Trophoblast cell (in vitro differentiated cells and primary cell): ENCODE measurements at regions not wholly inside any gene's neighbourhood (a gene's known extent, or its start where the extent isn't known, plus 50 kb on each side); places are given as distances from the start of the nearest gene placed in this dataset.
A peak's percentile ranks its signal among the peaks of the same experiment; 100 is the strongest.

Source experiments
- DNase-seq, 2 donors: peaks; one replicate each; pipeline ENCODE4 v3.0.0-alpha.2; 2016
- H2AFZ ChIP-seq: 2 replicates; pipeline ENCODE4 v1.6.1; 2013; ENCODE audit warnings: low read length, moderate library complexity, mild to moderate bottlenecking; ENCODE audit not compliant: insufficient read depth, poor library complexity
- H2AK5ac ChIP-seq: 2 replicates; pipeline ENCODE4 v1.6.1; 2013; ENCODE audit warnings: mild to moderate bottlenecking, low read length
- H2BK120ac ChIP-seq: 2 replicates; pipeline ENCODE4 v1.6.1; 2013; ENCODE audit warnings: low read length, mild to moderate bottlenecking, moderate library complexity; ENCODE audit not compliant: insufficient read depth, poor library complexity
- H2BK12ac ChIP-seq: 2 replicates; pipeline ENCODE4 v1.6.1; 2013; ENCODE audit warnings: mild to moderate bottlenecking, low read length, moderate library complexity
- H2BK5ac ChIP-seq: 2 replicates; pipeline ENCODE4 v1.6.1; 2013; ENCODE audit warnings: low read length, low read depth, moderate library complexity, mild to moderate bottlenecking; ENCODE audit not compliant: poor library complexity
- H3K14ac ChIP-seq: 2 replicates; pipeline ENCODE4 v1.6.1; 2013; ENCODE audit warnings: mild to moderate bottlenecking, low read length
- H3K18ac ChIP-seq: 2 replicates; pipeline ENCODE4 v1.6.1; 2013; ENCODE audit warnings: mild to moderate bottlenecking, low read length
- H3K23ac ChIP-seq: 2 replicates; pipeline ENCODE4 v1.6.1; 2013; ENCODE audit warnings: low read length
- H3K27ac ChIP-seq: 2 replicates; pipeline ENCODE4 v1.5.1; 2013; ENCODE audit warnings: low read depth, mild to moderate bottlenecking, inconsistent platforms, low read length, moderate library complexity
- H3K27me3 ChIP-seq: 2 replicates; pipeline ENCODE4 v1.6.1; 2013; ENCODE audit warnings: inconsistent platforms, mild to moderate bottlenecking, low read length, moderate library complexity; ENCODE audit not compliant: insufficient read depth
- H3K36me3 ChIP-seq, 2 experiments: 1 replicate in 1 of 2; 2 replicates in 1 of 2; pipeline ENCODE4 v1.6.1; 2013; ENCODE audit warnings: low read length in 2 of 2, mild to moderate bottlenecking in 2 of 2, moderate library complexity in 1 of 2; ENCODE audit not compliant: insufficient read depth in 2 of 2, control insufficient read depth in 1 of 2
- H3K4ac ChIP-seq: 2 replicates; pipeline ENCODE4 v1.6.1; 2013; ENCODE audit warnings: low read depth, mild to moderate bottlenecking, low read length, moderate library complexity
- H3K4me1 ChIP-seq, 2 experiments: 1 replicate in 1 of 2; 2 replicates in 1 of 2; pipeline ENCODE4 v1.6.1; 2013; ENCODE audit warnings: low read length in 2 of 2, mild to moderate bottlenecking in 2 of 2, moderate library complexity in 1 of 2; ENCODE audit not compliant: insufficient read depth in 2 of 2, control insufficient read depth in 1 of 2
- H3K4me2 ChIP-seq: 2 replicates; pipeline ENCODE4 v1.6.1; 2013; ENCODE audit warnings: inconsistent platforms, mild to moderate bottlenecking, low read length, moderate library complexity
- H3K4me3 ChIP-seq: 2 replicates; pipeline ENCODE4 v1.5.1; 2013; ENCODE audit warnings: mild to moderate bottlenecking, low read depth, low read length, inconsistent platforms
- H3K79me1 ChIP-seq: one replicate; pipeline ENCODE4 v1.6.1; 2013; ENCODE audit warnings: low read length
- H3K79me2 ChIP-seq: 2 replicates; pipeline ENCODE4 v1.6.1; 2013; ENCODE audit warnings: low read length, mild to moderate bottlenecking; ENCODE audit not compliant: control insufficient read depth, insufficient read depth, poor library complexity
- H3K9ac ChIP-seq: 2 replicates; pipeline ENCODE4 v1.6.1; 2013; ENCODE audit warnings: mild to moderate bottlenecking, low read length
- H3K9me3 ChIP-seq: 2 replicates; pipeline ENCODE4 v1.6.1; 2013; ENCODE audit warnings: low read depth, mild to moderate bottlenecking, control low read depth, inconsistent platforms, low read length; ENCODE audit not compliant: insufficient read depth
- H4K12ac ChIP-seq: 2 replicates; pipeline ENCODE4 v1.6.1; 2013; ENCODE audit warnings: low read depth, mild to moderate bottlenecking, low read length, moderate library complexity
- H4K8ac ChIP-seq: 2 replicates; pipeline ENCODE4 v1.6.1; 2013; ENCODE audit warnings: low read depth, mild to moderate bottlenecking, low read length, moderate library complexity
- H4K91ac ChIP-seq: one replicate; pipeline ENCODE4 v1.6.1; 2013; ENCODE audit warnings: low read depth, mild to moderate bottlenecking, low read length, moderate library complexity
- WGBS: extraction: QIAGEN DNeasy Blood & Tissue Kit; methylation state at CpG from one replicate; pipeline ENCODE4 v1.1.7; 2013; ENCODE audit warnings: missing lambda C conversion rate; ENCODE audit not compliant: insufficient read length, insufficient coverage; ENCODE audit errors: extremely low coverage; 5-methylcytosine and 5-hydroxymethylcytosine counted together

DNA sequence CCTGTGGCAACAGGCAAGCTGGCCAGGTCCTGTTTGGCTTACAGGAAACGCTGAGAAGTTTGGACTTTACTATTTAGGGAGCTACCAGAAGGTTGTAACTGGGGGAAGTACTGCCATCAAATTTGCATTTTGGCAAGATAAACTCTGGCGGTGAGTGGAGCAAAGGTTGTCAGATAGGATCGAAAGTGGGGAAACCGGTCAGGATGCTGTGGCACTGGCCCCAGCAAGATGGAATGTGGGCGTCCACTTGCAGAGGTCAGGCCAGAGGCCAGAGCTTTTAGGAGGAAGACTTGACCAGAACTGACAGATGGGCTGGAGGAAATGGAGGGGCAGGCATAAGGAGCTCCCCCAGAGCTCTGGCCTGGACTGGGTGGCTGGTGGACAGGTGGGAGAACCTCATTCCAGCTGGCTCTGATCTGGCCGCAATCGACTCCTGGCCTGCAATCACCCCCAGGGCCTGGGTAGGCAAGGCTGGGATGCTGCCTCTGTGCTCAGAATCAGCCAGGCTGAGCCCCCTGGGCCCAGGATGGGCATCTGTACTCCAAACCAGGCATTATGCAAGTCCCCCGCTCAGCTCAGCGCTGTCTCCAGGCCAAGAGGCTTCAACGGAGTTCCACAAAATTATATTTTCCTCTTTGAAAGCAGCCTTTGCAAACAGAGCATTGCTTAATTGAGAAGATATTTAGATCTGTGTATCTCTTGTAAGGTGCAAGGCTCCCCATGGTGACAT lies 178.3 kb upstream of the NECTIN1 start:
- H4K12ac ChIP-seq, result no peak overlapping the region
- H2BK5ac ChIP-seq, result peak overlapping the region; percentile 63
- no peak overlapping the region for H3K9ac ChIP-seq
- H3K27ac ChIP-seq, result peak overlapping the region; percentile 88
- H4K91ac ChIP-seq, result peak overlapping the region; percentile 73
- no peaks in the 10 kb centered on the region for H3K27me3 ChIP-seq
- H3K36me3 ChIP-seq, result no peaks in the 10 kb centered on the region
- peak overlapping the region; percentile 70 for H2BK12ac ChIP-seq
- peak overlapping the region; percentile 23 for H4K8ac ChIP-seq
- H2AFZ ChIP-seq, result no peak overlapping the region
- H3K4me3 ChIP-seq, result no peak overlapping the region
- peak overlapping the region; percentile 4 for H3K18ac ChIP-seq
- DNase-seq, result peak; percentile 89 to 95
- WGBS, result no CpG with 5 or more reads among the region's 10 CpGs
- peaks cover 1% of the 10 kb centered on the region for H3K9me3 ChIP-seq
- H3K4ac ChIP-seq, result peak overlapping the region; percentile 24
- peak overlapping the region; percentile 27 for H2BK120ac ChIP-seq
- no peak overlapping the region for H2AK5ac ChIP-seq
- H3K14ac ChIP-seq, result peak overlapping the region; percentile 4
- H3K23ac ChIP-seq, result no peak overlapping the region
- H3K79me2 ChIP-seq, result no peaks in the 10 kb centered on the region
- H3K4me2 ChIP-seq, result peak overlapping the region; percentile 56
- H3K4me1 ChIP-seq, result peaks cover 31 to 37% of the 10 kb centered on the region in 2 experiments
- peaks cover 22% of the 10 kb centered on the region for H3K79me1 ChIP-seq

DNA sequence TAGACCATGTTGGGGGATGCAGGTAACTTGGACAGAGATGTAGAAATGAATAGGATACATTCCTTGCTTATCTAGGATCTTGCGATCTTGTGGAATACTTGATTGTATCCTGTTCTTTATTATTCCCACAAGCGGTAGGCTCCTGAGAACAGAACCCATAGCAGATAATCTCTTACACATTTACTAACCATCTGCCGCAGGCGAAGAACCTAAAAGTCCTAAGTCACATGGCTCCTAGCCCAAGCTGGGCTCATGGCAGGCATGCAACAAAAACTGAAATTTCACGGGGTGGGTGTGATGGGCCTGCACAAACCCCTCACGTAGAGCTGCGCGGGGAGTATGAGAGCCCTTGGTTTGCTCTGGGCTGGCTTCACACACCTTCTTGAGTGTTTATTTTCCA lies 177.4 kb upstream of the NECTIN1 start:
- Histone ChIP-seq H2AK5ac (no peak overlapping the region), H3K4ac (no peak overlapping the region), H2BK12ac (peak overlapping the region; percentile 12), H3K4me1 (peaks cover 34 to 44% of the 10 kb centered on the region in 2 experiments), H3K18ac (no peak overlapping the region), H3K27ac (peak overlapping the region; percentile 88), H2BK5ac (peak overlapping the region; percentile 29), H3K9me3 (peaks cover 1% of the 10 kb centered on the region), H2AFZ (no peak overlapping the region), H3K27me3 (no peaks in the 10 kb centered on the region), H3K36me3 (no peaks in the 10 kb centered on the region), H3K23ac (no peak overlapping the region), H3K4me2 (peak overlapping the region; percentile 56), H3K14ac (peak overlapping the region; percentile 50), H2BK120ac (peak overlapping the region; percentile 14), H4K8ac (no peak overlapping the region), H4K12ac (no peak overlapping the region), H3K4me3 (no peak overlapping the region), H3K79me1 (peaks cover 22% of the 10 kb centered on the region), H3K9ac (no peak overlapping the region), H3K79me2 (no peaks in the 10 kb centered on the region), H4K91ac (peak overlapping the region; percentile 73)
- DNase-seq, result peak; percentile 84 to 95
- WGBS, result no CpG with 5 or more reads among the region's 8 CpGs

DNA sequence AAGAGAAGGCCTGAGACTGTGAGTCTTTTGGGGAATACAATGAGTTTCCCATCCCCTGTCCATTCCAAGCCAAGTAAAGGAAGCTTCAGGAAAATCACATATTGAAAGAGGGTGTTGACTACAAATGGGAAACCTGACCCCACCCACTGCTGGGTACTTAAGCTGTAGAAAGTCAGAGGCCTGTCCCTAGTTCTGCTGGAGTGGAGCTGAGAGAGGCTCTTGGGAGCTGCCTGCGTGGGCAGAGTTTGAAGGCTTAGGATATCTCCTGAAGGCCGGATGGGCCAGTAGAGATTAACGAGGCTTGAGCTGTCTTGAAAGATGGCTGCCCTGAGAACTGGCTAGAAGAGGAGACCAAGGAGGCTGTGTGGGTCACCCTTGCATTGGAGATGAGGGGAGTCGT lies 176.2 kb upstream of the NECTIN1 start:
- Histone ChIP-seq H3K4me1 (peaks cover 34 to 44% of the 10 kb centered on the region in 2 experiments), H2BK5ac (peak overlapping the region; percentile 31)
- no CpG with 5 or more reads among the region's 4 CpGs for WGBS

DNA sequence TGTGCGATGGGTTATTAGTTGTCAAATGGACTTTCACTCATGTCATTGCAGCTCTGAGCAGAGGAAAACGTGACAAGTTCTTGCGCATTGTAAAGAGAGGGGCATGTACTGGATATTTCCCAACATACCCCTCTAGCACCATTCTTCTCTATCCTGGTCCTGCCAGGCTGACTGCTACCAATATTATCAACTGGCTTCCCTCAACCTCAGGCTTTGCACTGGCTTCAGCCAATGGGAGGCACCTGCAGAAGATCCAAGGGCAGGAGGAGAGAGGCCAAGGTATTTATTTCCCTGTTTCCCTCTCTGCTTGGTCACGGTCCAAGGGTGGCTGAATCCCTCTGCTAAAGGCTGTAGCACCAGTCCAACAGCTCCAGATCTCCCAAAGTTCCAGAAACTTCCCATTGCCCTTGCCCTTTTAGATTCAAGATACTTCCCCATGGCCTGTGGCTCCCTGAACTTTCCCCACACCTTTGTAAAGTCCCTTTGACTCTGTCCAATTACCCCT lies 175.6 kb upstream of the NECTIN1 start:
- no CpG with 5 or more reads among the region's 4 CpGs for WGBS
- no peaks in the 10 kb centered on the region for H3K79me2 ChIP-seq
- no peak overlapping the region for H3K9ac ChIP-seq
- peaks cover 34 to 44% of the 10 kb centered on the region in 2 experiments for H3K4me1 ChIP-seq
- no peak for DNase-seq
- H3K27ac ChIP-seq, result no peak overlapping the region
- peaks cover 22% of the 10 kb centered on the region for H3K79me1 ChIP-seq
- no peak overlapping the region for H2AK5ac ChIP-seq
- no peak overlapping the region for H2BK5ac ChIP-seq
- no peak overlapping the region for H3K4me3 ChIP-seq
- no peak overlapping the region for H3K4ac ChIP-seq
- H3K14ac ChIP-seq, result no peak overlapping the region
- H4K91ac ChIP-seq, result no peak overlapping the region
- no peak overlapping the region for H3K4me2 ChIP-seq
- H3K9me3 ChIP-seq, result no peaks in the 10 kb centered on the region
- no peak overlapping the region for H3K23ac ChIP-seq
- H3K18ac ChIP-seq, result no peak overlapping the region
- H2BK12ac ChIP-seq, result no peak overlapping the region
- no peak overlapping the region for H4K12ac ChIP-seq
- no peak overlapping the region for H2AFZ ChIP-seq
- no peak overlapping the region for H4K8ac ChIP-seq
- no peaks in the 10 kb centered on the region for H3K27me3 ChIP-seq
- H2BK120ac ChIP-seq, result no peak overlapping the region
- H3K36me3 ChIP-seq, result no peaks in the 10 kb centered on the region

More for the DNA sequence above, 176.2 kb upstream of the NECTIN1 start:
- H4K12ac ChIP-seq, result no peak overlapping the region
- no peak overlapping the region for H3K4ac ChIP-seq
- H3K14ac ChIP-seq, result peak overlapping the region; percentile 41
- no peak overlapping the region for H3K4me2 ChIP-seq
- H3K4me3 ChIP-seq, result no peak overlapping the region
- H3K18ac ChIP-seq, result no peak overlapping the region
- no peaks in the 10 kb centered on the region for H3K79me2 ChIP-seq
- H3K23ac ChIP-seq, result no peak overlapping the region
- peak overlapping the region; percentile 31 for H2AK5ac ChIP-seq
- peak overlapping the region; percentile 56 for H2BK120ac ChIP-seq
- H3K9ac ChIP-seq, result no peak overlapping the region
- DNase-seq, result no peak
- no peak overlapping the region for H3K27ac ChIP-seq
- no peaks in the 10 kb centered on the region for H3K36me3 ChIP-seq
- H2BK12ac ChIP-seq, result peak overlapping the region; percentile 37
- peak overlapping the region; percentile 50 for H4K91ac ChIP-seq
- peaks cover 22% of the 10 kb centered on the region for H3K79me1 ChIP-seq
- no peaks in the 10 kb centered on the region for H3K27me3 ChIP-seq
- no peak overlapping the region for H2AFZ ChIP-seq
- H3K9me3 ChIP-seq, result no peaks in the 10 kb centered on the region
- no peak overlapping the region for H4K8ac ChIP-seq
